ENCODE measurements at regions not wholly inside any gene's neighbourhood (a gene's known extent, or its start where the extent isn't known, plus 50 kb on each side); places are given as distances from the start of the nearest gene placed in this dataset.

DNA sequence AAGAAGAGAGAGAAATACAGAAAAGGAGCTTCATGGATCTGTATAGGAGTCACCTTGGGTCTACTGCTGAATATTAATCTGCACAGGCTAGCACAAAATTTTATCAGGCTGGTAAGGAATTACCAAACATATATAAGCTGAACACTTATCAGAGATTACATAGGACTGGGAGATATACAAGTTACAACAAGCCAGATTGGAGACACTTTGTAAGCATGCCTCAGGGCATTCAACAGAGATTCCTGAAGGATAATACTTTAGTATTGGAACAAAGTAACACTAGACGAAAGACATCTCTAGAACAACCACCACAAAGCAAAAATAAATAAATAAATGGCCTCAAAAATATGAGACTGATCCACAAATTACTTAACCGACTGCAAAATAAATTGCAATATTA lies 197.8 kb downstream of the ANXA1 start:
- Mint-ChIP-seq H3K9me3 (ENCODE audit: unreplicated experiment) (no peaks in the 10 kb centered on the region), H3K4me3 (ENCODE audit: unreplicated experiment) (no peak overlapping the region), H3K4me1 (ENCODE audit: unreplicated experiment) (no peaks in the 10 kb centered on the region), H3K36me3 (ENCODE audit: unreplicated experiment) (no peaks in the 10 kb centered on the region), H3K27ac (ENCODE audit: unreplicated experiment) (no peak overlapping the region), H3K27me3 (ENCODE audit: unreplicated experiment) (peaks cover 6% of the 10 kb centered on the region)
- no peak for DNase-seq (ENCODE audit: extremely low spot score, unreplicated experiment)
- TF ChIP-seq, protein P1, sequence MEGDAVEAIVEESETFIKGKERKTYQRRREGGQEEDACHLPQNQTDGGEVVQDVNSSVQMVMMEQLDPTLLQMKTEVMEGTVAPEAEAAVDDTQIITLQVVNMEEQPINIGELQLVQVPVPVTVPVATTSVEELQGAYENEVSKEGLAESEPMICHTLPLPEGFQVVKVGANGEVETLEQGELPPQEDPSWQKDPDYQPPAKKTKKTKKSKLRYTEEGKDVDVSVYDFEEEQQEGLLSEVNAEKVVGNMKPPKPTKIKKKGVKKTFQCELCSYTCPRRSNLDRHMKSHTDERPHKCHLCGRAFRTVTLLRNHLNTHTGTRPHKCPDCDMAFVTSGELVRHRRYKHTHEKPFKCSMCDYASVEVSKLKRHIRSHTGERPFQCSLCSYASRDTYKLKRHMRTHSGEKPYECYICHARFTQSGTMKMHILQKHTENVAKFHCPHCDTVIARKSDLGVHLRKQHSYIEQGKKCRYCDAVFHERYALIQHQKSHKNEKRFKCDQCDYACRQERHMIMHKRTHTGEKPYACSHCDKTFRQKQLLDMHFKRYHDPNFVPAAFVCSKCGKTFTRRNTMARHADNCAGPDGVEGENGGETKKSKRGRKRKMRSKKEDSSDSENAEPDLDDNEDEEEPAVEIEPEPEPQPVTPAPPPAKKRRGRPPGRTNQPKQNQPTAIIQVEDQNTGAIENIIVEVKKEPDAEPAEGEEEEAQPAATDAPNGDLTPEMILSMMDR (IDR thresholded peaks at IDR 0.05), result no peak

DNA sequence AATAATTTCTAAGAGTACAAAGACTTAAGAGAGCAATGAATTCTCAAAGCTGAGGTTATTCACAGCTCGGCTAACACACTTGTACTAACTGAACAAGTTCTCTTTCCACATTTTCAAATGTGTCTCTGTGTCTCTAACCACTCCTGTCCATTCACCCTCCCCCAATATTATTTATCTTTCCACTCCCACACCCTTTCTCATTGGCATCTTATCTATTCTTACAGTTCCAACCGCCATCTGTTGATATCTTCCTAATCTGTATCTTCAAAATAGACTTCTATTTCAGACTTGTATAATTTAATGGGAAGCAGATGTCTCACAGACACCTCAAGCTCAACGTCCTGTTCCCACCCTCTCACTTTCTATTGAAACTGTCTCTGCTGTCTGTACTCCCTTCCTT lies 205.9 kb downstream of the ANXA1 start:
- Mint-ChIP-seq H3K27ac (ENCODE audit: unreplicated experiment) (no peak overlapping the region), H3K36me3 (ENCODE audit: unreplicated experiment) (no peaks in the 10 kb centered on the region), H3K9me3 (ENCODE audit: unreplicated experiment) (no peaks in the 10 kb centered on the region), H3K4me1 (ENCODE audit: unreplicated experiment) (no peaks in the 10 kb centered on the region), H3K4me3 (ENCODE audit: unreplicated experiment) (no peak overlapping the region), H3K27me3 (ENCODE audit: unreplicated experiment) (peaks cover 11% of the 10 kb centered on the region)
- TF ChIP-seq, protein P1 (IDR thresholded peaks at IDR 0.05), result no peak
- no peak for DNase-seq (ENCODE audit: extremely low spot score, unreplicated experiment)

DNA sequence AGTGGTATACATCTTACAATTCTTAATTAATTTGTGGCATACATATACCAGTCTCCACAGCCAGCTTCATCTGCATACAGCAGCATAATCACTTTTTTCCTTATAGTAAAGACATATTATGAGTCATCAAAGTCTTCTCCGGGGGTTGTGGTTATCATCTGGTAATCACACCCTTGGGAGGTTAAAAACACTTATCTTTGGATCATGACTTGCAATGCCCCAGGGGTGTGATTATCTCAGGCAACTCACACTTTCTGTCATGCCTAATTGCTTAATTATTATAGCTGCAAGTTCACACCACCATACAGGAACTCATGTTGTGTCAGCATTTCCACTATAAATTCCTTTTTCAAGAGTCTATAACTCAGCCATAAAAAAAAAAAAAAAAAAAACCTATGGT lies 218.4 kb downstream of the ANXA1 start:
- Mint-ChIP-seq H3K9me3 (ENCODE audit: unreplicated experiment) (no peaks in the 10 kb centered on the region), H3K4me3 (ENCODE audit: unreplicated experiment) (no peak overlapping the region), H3K27ac (ENCODE audit: unreplicated experiment) (no peak overlapping the region), H3K27me3 (ENCODE audit: unreplicated experiment) (no peaks in the 10 kb centered on the region), H3K36me3 (ENCODE audit: unreplicated experiment) (no peaks in the 10 kb centered on the region), H3K4me1 (ENCODE audit: unreplicated experiment) (no peaks in the 10 kb centered on the region)
- TF ChIP-seq, protein P1 (IDR thresholded peaks at IDR 0.05), result no peak
- DNase-seq (ENCODE audit: extremely low spot score, unreplicated experiment), result no peak

DNA sequence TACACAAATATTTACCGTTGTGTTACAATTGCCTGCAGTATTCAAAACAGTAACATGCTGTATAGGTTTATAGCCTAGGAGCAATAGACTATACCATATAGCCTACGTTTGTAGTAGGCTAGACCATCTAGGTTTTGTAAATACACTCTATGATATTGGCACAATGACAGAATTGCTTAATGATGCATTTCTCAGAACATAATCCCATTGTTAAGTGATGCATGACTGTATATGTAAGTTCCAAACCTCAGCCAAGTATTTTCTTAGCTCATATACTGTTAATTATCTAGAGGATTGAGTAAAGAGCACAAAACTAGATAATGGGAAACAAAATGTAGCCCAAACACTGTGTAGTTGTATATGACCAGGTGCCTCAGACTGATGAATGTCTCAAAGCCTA lies 220.1 kb downstream of the ANXA1 start:
- TF ChIP-seq, protein P1 (IDR thresholded peaks at IDR 0.05), result no peak

DNA sequence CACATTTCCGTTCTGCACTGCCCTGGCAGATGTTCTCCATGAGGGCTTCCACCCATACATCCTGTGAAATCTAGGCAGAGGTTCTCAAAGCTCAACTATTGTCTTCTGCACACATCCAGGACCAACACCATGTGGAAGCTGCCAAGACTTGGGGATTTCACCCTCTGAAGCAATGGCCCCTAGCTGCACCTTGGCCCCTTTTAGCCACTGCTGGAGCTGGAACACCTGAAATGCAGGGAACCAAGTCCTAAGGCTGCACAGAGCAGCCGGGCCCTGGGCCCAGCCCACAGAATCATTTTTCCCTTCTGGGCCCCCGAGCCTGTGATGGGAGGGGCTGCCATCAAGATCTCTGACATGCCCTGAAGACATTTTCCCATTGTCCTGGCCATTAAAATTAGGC lies 228.7 kb downstream of the ANXA1 start:
- DNase-seq (ENCODE audit: extremely low spot score, unreplicated experiment), result no peak
- no peaks in the 10 kb centered on the region for H3K36me3 Mint-ChIP-seq (ENCODE audit: unreplicated experiment)
- no peaks in the 10 kb centered on the region for H3K27me3 Mint-ChIP-seq (ENCODE audit: unreplicated experiment)
- TF ChIP-seq, protein P1 (IDR thresholded peaks at IDR 0.05), result no peak
- no peak overlapping the region for H3K27ac Mint-ChIP-seq (ENCODE audit: unreplicated experiment)
- no peaks in the 10 kb centered on the region for H3K9me3 Mint-ChIP-seq (ENCODE audit: unreplicated experiment)
- no peaks in the 10 kb centered on the region for H3K4me1 Mint-ChIP-seq (ENCODE audit: unreplicated experiment)
- H3K4me3 Mint-ChIP-seq (ENCODE audit: unreplicated experiment), result no peak overlapping the region

More for the DNA sequence above, 220.1 kb downstream of the ANXA1 start:
- H3K9me3 Mint-ChIP-seq (ENCODE audit: unreplicated experiment), result no peaks in the 10 kb centered on the region
- no peaks in the 10 kb centered on the region for H3K4me1 Mint-ChIP-seq (ENCODE audit: unreplicated experiment)
- no peak overlapping the region for H3K27ac Mint-ChIP-seq (ENCODE audit: unreplicated experiment)
- no peak overlapping the region for H3K4me3 Mint-ChIP-seq (ENCODE audit: unreplicated experiment)
- H3K27me3 Mint-ChIP-seq (ENCODE audit: unreplicated experiment), result no peaks in the 10 kb centered on the region
- no peaks in the 10 kb centered on the region for H3K36me3 Mint-ChIP-seq (ENCODE audit: unreplicated experiment)
- DNase-seq (ENCODE audit: extremely low spot score, unreplicated experiment), result no peak
